GM21529 (cell line): ENCODE measurements at regions not wholly inside any gene's neighbourhood (a gene's known extent, or its start where the extent isn't known, plus 50 kb on each side); places are given as distances from the start of the nearest gene placed in this dataset.
A peak's percentile ranks its signal among the peaks of the same experiment; 100 is the strongest.

Source experiments
- ATAC-seq: cut with Tn5 transposase; IDR thresholded peaks from one replicate; pipeline ENCODE4 v1.9.1; 2021; ENCODE audit not compliant: unreplicated experiment

DNA sequence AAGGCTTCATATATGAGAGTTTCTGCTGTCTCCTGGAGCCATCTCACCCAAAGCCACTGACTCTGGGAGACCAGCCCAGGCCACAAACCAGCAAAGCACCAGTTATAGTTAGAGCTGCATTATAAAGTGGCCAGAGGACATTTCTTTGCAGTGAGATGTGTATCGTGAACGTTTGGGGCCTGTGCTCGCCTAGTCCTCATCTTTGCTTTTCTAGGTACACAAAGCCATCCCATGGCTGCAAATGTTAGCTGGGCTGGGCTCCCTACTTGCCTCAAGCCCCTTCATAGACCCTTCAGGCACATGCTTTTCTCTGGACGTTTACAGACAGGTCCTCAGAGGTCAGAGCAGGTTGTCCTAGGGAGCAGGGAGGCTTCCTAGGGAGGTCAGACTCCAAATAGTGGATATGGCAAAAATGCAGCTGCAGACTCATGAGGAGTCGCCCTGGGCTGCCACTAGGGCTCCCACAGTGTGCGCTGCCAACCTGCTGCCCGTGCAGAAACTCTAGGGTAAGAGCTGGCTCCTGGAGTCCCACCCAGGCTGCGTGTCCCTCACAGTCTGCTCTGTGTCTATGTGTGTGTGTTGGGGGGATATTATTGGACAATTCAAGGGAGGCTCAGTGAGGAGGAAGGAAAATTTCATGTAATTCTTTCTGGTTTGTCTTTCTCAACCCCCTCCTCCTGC, 141.0 kb downstream of the RPIA start:
- peak; percentile 38 for ATAC-seq

DNA sequence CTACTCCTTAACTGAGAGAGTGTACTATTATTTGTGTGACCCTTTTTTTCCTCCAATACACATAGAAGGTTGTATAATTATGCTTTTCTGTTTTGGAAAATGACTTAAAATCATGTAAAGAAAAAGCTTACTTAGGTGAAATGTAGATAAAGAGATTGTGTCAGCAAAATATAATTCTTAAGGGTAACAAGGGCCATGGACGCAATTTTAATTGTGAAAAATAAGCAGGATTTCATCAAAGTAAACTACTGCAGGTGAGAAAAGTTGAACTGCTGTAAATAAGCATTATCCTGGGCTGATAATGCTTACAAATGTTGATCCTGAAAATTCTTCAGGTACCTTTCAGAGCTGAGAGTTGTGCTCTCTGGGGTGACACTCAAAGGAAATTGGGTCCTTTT, 141.5 kb downstream of the RPIA start:
- ATAC-seq: no peak

DNA sequence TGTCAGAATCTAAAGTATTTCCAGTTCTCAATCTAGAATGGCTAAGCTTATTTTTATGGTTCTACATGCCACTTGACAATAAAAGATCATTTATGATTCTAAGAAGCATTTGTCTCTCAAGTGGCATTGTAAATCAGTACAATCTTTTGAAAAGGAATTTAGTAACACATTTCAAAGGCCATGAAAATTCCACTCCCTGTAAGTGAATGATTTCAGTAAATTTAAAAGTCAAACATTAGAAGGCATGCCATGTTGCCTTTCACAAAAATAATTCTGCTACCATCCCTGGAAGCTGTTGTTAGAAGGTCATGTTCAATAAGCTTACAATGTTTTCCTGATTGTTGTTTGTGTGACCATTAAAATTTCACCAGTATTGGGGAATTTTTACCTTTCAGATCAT, 142.9 kb downstream of the RPIA start:
- ATAC-seq: no peak

DNA sequence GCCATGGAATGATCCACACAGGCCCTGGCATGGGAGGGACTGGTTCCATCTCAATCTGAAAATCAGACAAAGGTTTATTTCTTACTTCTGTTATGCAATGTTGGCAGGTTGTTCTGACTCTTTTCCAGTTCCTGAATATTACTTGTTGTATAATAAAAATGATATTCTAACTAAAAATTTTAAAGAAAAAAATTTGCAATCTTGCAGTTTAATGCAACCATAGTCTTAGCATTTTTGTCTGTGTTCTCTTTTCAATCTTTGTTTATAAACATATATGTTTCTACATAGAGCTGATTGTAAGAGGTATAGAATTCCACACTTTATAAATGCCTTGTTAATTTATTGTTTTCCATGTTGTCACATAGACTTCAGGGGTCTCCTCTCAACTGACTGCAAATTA, 143.4 kb downstream of the RPIA start:
- no peak for ATAC-seq

DNA sequence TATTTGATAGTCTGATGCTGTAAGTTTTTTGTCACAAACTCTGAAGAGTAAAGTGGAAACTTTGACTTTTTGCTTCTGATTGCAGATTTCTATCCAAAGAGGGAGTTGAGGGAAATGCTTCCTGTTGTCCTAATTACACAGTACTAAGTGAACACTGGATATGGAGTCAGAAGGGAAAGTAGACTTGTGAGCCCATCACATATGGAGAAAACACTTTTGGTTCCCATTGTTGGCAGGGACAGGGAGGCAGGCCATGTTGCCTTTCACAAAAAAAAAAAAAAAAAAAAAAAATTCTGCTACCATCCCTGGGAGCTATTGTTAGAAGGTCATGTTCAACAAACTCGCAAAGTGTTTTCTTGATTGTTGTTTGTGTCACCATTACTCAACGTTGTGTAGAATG, 144.3 kb downstream of the RPIA start:
- ATAC-seq: no peak

DNA sequence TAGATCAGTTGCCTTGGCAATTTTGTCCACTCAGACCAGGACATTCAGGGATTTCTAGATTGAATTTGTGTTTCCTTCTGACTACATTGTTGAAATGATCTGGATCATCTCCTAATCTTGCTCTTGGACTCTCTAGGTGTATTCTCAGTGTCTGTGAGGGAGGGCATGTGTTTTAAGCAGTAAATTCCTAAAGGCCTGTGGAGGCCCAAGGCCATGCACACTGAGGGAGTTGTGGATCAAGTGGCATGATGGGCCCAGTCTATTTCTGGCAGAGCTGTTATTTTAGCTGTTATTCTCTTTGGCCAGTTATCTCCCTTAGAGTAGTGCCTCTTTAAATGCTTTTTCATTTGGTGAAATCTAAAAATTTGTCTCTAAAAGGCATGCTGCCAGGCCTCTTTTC, 144.9 kb downstream of the RPIA start:
- no peak for ATAC-seq

DNA sequence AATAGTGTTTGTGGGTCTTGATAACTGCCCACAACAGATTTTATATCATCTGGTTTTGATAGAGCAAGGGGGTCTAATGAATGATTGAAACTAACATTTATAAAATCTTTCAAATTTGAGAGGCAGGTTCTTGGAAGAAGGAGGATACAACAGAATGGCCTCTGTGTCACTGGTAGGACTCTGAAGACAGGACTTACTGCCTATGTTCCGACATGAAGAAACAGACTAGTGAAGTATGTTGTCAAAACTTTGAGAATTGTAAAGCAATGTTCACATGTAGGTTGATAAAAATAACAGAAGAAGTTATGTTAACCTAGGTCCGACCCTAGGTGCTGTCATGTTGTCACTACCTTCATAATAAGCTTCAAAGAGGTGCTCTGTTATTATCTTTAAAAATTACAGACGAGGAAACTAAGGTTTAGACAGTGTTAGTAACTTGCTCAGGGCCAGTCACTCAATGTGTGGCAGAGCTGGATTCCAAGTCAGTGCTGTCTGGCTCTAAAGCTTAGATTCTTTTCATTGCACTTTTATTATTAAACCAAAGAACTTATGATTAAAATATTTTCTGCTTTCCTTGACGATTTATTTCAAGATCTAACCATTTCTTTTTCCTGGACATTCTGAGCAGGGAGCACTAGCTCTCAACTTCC, 146.2 kb downstream of the RPIA start:
- ATAC-seq: no peak

DNA sequence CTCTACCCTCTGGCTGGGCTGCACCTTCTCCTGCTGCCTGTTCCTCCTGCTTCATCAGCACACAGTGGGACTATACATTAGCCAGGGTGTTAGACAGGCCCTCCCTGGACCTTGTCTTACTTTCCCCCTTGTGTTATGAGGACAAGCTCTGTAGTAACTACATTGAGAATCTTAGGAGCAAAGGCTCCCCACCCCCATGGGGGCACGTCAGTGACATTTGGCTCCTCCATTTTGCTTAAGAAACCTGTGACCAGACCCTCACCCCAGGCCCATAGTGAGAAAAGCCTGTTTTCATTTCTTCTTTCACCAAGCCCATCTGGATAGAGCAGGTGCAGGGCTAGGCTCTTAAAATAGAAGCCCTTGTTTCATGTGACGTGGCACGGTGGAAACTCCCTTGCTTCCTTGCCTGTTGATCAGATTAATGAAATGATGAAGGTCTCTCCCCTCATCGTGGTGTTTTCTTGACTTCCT, 146.7 kb downstream of the RPIA start:
- ATAC-seq: peak; percentile 78

DNA sequence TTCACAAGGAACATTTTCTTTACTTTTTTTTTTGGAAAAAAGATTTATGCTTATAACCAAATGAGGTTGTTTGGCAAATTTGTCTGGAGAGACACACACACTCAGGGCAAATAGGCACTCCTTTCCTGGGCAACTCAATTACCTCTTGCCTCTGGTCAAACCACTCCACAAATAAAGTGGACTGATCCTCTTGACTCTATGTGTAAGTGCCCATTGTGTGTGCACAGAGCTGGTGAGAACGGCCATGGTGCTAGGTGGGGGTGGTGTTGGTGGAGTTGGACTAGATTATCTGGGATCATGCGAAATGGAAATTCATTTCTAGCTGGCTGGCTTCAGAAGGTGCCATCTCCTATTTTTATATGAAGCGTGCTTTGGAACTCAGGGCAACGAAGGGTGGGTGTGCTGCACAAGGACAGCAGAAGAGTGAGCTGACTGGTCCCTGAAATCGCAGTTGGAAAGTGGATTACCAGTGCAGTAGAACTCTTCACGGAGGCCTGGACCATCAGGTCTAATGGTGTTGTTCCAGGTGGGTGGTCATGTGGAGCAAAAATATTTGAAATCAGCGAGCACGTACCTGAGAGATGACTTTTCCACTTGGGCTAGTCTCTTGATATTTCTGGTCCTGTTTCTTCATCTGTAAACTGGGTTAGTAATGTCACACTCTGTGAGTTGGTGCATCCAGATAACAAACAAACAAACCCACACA, 149.9 kb downstream of the RPIA start:
- ATAC-seq: no peak

DNA sequence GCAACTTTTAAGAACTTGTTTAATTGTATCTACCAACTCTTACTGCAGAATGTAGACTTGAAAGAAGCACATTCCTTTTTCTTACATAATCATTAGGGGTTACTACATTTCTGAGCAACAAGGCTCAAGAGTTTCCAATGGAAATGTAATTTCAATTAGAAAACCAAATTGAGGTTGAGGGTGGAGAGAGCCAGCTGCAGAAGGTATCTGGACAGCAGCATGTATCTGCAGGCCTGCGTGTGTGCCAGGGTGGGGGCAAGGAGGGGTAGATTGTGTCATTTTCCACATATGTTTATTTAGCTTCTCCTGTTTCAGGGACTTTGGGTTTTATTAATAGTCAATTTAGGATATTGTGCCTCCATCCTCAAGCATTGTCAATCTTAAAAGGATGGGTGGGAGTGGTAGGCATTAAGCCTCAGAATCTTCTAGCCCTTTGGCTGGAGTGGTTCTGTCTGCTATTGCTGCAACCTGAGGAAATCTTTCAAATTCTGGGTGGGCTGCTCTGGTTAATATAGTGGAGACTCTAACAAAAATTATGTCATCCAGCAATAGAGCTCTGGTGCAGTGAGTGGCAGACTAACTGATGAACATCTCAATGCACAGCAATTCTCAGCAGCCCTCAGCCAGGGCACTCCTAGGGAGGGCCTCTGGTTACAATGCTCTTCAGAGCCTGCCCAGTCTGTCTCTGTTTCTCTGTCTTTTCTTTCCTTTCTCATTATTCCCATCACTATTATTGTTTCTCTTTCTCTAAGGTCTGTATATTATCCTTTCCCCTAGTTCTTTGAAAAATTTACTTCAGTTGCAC, 151.4 kb downstream of the RPIA start:
- no peak for ATAC-seq

DNA sequence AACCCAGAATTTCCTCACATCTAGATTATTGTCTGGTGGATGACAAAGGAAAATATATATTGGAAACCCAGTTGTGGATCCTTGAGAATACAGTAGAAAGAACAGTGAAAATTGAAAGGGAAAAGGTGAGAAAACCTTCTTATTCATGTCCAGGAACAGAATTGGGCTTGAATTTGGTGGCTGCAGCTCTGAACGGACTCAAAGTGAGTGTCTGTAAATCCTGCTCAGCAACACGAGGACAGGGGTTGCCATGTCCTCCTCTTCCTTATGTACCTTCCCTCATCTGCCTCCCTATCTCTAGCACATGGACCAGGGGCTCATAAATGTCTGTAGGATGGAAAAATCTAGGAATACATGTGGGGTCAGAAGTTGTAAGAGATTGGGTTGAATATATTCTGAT, 152.2 kb downstream of the RPIA start:
- ATAC-seq: no peak

DNA sequence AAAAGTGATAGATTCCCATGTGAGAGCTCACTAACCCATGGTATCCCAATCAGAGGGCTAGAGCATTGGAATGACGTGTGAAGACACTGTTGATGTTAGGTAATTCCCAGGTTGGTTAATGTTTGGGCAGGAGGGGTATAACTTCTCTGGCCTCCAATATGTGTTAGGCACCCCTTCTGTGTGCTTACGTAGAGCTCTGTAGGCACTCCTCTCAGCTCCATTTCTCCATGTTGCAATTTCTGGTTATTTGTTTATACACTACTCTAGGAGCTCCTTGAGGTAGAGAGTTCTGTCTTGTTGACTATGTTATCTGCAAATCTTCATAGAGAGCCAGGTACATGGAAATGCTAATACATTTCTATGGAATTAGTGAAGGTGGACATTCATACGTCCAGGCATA, 153.5 kb downstream of the RPIA start:
- ATAC-seq: no peak

DNA sequence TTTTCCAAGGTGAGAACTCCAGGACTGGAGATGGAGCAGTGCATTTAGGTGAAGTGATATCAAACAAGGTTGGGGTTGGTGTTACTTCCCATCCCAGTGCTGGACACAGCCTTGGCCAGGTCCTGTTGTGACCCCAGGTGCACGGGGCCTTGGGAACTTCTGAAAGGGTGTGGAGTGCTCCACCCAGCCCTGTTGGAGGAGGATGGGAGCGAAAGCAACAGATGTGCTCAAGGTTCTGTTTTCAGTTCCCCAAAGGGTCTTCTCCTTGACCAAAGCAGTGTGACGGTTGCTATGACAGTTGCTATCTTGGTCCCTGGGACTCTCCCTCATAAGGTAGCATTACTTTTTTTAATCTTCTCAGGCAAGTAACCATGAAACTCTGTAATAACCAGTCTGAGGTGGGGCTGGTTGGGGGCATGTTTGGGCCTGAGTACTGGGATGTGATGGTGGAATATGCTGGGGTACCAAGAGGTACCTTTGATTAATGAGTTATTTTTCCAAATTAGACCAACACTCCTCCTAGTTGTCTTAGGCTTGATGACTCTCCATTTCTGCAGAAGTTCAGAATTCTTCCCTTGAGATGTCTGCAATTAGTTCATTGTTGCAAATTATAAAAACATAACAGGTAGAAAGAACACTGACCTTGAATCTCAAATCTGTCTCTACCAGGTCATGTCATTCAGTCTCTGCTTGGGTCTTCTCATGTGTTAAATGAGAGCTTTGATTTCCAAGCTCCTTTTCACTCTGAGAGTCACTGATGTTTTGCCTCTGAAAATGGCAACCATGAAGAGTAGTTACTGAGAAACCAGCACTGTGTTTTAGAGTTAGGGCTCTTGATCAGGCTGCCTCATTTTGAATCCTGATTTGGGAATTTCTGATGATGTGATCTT, 154.5 kb downstream of the RPIA start:
- peak; percentile 84 for ATAC-seq

DNA sequence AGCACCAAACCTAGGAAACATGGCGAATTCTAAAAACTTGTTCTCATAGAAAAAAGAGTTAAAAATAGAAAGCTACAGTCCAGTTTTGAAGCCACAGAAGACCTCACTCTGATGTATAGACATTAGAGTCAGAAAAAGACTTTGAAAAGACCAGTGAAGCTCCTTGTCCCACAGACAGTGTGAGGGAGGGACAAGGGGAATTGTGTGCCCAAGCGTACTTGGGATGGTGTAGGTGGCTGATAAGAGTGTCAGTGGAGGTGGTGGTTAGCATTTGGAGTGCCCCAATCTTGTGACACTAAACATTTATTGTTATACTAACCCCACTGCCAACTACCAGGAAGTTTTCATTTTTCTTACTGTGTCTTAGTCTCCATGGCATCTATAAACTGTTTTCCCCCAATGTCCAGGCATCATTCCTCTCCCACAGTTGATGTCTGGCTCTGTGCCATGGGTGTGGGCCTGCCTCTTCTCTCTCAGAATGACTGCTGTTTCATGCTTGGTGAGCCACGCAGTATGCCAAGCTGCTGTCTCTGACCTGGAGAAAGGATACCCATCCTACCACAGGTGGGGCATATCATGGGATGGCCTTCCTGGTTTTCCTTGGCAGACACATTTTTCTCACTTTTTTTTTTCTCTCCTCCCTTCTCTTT, 161.4 kb downstream of the RPIA start:
- ATAC-seq: peak; percentile 18

DNA sequence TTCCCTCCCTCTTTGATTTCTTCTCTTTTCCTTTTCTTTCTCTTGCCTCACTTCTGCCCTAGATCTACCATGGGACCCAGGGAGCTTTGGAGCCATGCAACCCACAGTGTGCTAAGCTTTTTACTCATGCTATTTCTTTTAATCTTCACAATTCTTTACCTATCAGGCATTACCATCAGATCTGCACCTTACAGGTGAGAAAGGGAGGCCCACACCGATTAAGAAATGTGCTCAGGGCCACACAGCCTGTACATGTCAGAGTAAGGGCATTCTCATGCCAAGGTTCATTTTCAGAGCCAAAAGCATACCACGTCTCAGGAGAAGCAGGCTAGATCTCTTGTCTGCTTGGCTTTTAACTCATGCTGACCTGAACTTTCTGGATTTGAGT, 161.9 kb downstream of the RPIA start:
- ATAC-seq: no peak

DNA sequence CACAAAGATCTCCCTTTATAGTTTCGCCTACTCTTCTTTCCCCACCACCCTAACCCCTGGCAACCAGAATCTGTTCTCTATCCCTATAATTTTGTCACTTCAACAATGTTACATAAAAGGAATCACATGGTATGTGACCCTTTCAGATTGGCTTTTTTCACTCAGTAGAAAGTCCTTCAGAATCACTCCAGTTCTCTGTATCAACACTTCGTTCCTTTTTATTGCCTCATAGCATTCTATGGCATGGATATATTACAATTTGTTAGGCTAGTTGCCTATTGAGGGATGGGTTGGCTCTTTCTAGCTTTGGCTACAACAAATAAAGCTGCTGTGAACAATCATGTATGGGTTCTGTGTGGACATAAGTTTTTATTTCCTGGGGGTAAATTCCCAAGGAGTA, 163.1 kb downstream of the RPIA start:
- no peak for ATAC-seq

DNA sequence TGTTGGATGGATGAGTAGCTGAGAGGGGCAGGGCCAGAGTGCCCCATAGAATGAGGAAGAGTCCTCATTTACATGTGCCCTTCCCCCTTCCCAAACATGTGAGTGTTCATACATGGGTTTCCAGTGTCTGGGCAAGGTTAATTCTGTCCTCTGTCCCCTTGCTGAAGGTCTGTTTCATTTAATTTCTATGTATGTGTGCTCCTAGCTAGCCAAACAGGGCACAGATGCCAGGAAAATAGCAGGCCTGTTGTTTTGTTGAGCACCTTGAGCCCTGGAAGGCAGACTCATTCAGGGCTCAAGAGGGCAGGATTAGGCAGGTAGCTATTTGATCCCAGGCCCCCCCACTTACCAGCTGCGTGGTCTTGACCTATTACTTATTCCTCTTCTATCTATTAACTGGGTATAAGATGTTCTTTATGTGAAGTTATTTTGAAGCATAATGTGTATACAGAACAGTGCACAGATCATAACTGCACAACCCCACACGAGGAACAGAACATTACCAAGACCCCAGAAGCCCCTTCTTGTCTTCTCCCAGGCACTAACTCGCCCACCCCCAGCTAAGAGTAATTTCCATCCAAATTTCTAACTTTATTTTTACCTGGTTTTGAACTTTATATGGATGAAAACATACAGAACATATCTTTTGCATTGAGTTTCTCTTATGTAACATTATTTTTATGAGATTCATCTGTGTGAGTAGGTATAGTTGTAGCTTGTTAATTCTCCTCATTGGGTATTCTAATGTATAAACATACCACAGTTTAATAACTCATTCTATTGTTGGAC, 164.3 kb downstream of the RPIA start:
- ATAC-seq: peak; percentile 41

DNA sequence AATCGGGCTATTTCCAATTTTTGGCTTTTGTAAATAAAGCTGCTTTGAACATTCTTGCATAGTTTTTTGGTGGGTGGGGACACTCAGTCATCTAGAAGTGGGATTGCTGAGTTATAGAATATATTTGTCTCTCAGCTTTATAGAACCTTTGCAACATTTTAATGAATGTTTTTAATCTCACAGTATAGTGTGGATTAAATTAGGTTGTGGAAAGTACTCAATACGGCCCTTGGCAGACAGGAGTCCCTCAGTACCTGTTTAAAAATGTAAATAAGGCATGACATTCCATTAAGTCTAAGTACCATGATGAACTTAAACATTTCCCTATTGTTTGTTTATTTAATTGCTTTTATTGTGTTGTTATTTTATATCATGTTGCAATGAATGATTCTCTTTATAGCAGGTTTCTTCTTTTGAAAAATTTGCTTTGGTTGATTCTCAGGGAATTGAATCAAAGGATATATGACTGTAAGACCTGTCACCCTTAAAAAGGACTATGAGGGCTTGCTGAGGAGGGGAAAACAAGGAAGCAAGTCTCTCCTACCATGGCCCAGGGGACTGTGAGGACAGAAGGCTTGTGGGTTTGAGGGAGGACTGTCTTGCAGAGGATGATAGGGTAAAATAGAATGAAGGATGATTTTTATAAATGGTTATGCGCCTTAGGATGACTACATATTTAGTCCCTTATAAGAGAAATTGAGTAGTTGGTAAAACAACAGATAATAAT, 165.1 kb downstream of the RPIA start:
- peak; percentile 2 for ATAC-seq
